Middle frontal gyrus (tissue), 1 donor: ENCODE measurements at regions not wholly inside any gene's neighbourhood (a gene's known extent, or its start where the extent isn't known, plus 50 kb on each side); places are given as distances from the start of the nearest gene placed in this dataset.
A peak's percentile ranks its signal among the peaks of the same experiment; 100 is the strongest.
"Not testable (repeated sequence)": the region's sequence is repeated elsewhere in the genome, so short reads cannot be mapped to it uniquely, and the experiment has no call there.

Experiments
- DNase-seq: peaks from one replicate; pipeline ENCODE4 v3.0.0-alpha.2; 2015; ENCODE audit warnings: low spot score; ENCODE audit errors: extremely low spot score

GRCh38 chr15:62625429-62626033 lies 417.0 kb upstream of the TPM1 start:
- DNase-seq: peak; percentile 17

- no peak for DNase-seq
Measured at GRCh38 chr15:62626903-62627302, 415.6 kb upstream of the TPM1 start.

- DNase-seq: no peak
Measured at GRCh38 chr15:62631076-62631724, 411.3 kb upstream of the TPM1 start.

GRCh38 chr15:62636823-62637573 lies 405.5 kb upstream of the TPM1 start:
- DNase-seq: no peak

GRCh38 chr15:62637574-62637897 lies 405.0 kb upstream of the TPM1 start:
- DNase-seq: no peak

- DNase-seq: no peak
Measured at GRCh38 chr15:62637950-62638619, 404.5 kb upstream of the TPM1 start.

- DNase-seq: no peak
Measured at GRCh38 chr15:62639432-62639831, 403.1 kb upstream of the TPM1 start.

- no peak for DNase-seq
Measured at GRCh38 chr15:62639906-62640605, 402.5 kb upstream of the TPM1 start.

- DNase-seq: no peak
Measured at GRCh38 chr15:62641825-62642224, 400.7 kb upstream of the TPM1 start.

- DNase-seq: no peak
Measured at GRCh38 chr15:62643572-62643971, 399.0 kb upstream of the TPM1 start.

GRCh38 chr15:62644216-62644888 lies 398.2 kb upstream of the TPM1 start:
- DNase-seq: no peak

GRCh38 chr15:62644889-62645742 lies 397.4 kb upstream of the TPM1 start:
- no peak for DNase-seq

GRCh38 chr15:62647202-62647842 lies 395.2 kb upstream of the TPM1 start:
- DNase-seq: no peak

- no peak for DNase-seq
Measured at GRCh38 chr15:62647843-62648505, 394.6 kb upstream of the TPM1 start.

GRCh38 chr15:62648954-62649353 lies 393.6 kb upstream of the TPM1 start:
- DNase-seq: no peak

- peak; percentile 17 for DNase-seq
Measured at GRCh38 chr15:62649793-62650420, 392.6 kb upstream of the TPM1 start.

GRCh38 chr15:62653122-62653521 lies 389.4 kb upstream of the TPM1 start:
- DNase-seq: no peak

- DNase-seq: no peak
Measured at GRCh38 chr15:62656071-62656470, 386.5 kb upstream of the TPM1 start.

GRCh38 chr15:62657501-62657900 lies 385.0 kb upstream of the TPM1 start:
- DNase-seq: not testable (repeated sequence)
